ENCODE measurements at regions not wholly inside any gene's neighbourhood (a gene's known extent, or its start where the extent isn't known, plus 50 kb on each side); places are given as distances from the start of the nearest gene placed in this dataset.

DNA sequence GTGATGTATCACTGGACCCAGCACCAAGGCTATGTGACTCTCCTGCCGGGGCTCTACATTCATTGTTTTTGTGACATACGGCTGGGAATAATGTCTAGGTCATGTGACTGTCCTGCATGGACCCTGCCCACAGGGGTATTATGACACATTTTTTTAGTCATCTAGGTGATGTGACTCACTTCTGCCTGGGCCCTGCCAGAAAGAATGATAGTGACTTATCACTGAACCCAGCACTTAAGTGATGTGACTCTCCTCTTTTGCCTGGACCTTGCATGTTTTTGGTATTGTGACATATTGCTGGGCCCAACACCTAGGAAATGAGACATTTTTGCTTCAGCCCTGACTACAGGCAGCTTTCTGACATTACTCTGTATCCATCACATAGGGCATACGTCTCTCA is 51.1 kb upstream of the ZNF107 start:
- no peak overlapping the region for H3K27ac ChIP-seq
- TF ChIP-seq, protein P1, sequence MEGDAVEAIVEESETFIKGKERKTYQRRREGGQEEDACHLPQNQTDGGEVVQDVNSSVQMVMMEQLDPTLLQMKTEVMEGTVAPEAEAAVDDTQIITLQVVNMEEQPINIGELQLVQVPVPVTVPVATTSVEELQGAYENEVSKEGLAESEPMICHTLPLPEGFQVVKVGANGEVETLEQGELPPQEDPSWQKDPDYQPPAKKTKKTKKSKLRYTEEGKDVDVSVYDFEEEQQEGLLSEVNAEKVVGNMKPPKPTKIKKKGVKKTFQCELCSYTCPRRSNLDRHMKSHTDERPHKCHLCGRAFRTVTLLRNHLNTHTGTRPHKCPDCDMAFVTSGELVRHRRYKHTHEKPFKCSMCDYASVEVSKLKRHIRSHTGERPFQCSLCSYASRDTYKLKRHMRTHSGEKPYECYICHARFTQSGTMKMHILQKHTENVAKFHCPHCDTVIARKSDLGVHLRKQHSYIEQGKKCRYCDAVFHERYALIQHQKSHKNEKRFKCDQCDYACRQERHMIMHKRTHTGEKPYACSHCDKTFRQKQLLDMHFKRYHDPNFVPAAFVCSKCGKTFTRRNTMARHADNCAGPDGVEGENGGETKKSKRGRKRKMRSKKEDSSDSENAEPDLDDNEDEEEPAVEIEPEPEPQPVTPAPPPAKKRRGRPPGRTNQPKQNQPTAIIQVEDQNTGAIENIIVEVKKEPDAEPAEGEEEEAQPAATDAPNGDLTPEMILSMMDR (IDR thresholded peaks at IDR 0.05): no peak
- H3K9me3 ChIP-seq: peaks cover 0 to 2% of the 10 kb centered on the region in 2 donors
- intact Hi-C loops (cut with DNase I): loop anchor here (5.0 kb wide), 2 partner anchors 48 to 433 kb away; no protein-coding TSS in a partner anchor
- no peaks in the 10 kb centered on the region for H3K27me3 ChIP-seq
- no peak overlapping the region for H3K4me3 ChIP-seq
- no peak for DNase-seq (ENCODE audit: low spot score in 2 of 2)
- H3K36me3 ChIP-seq: no peaks in the 10 kb centered on the region
- no peaks in the 10 kb centered on the region for H3K4me1 ChIP-seq

- Histone ChIP-seq H3K9me3 (no peaks in the 10 kb centered on the region), H3K27me3 (no peaks in the 10 kb centered on the region), H3K27ac (no peak overlapping the region), H3K36me3 (no peaks in the 10 kb centered on the region), H3K4me1 (no peaks in the 10 kb centered on the region), H3K4me3 (no peak overlapping the region)
- TF ChIP-seq, protein P1 (IDR thresholded peaks at IDR 0.05): no peak
- intact Hi-C loops (cut with DNase I): no loop called here
- DNase-seq (ENCODE audit: low spot score in 2 of 2): no peak
These were observed 50.8 kb upstream of the ZNF680 start for GRCh38 chr7:64613653-64614052.
